Spleen (tissue), 7 donors: ENCODE measurements at regions not wholly inside any gene's neighbourhood (a gene's known extent, or its start where the extent isn't known, plus 50 kb on each side); places are given as distances from the start of the nearest gene placed in this dataset.

Experiments
- CTCF ChIP-seq, 11 experiments: fragments of 200-600 bp in 7 of 11; fragments of 450-650 bp in 4 of 11; sonication (generic) in 4 of 11; IDR thresholded peaks in 8 of 11; conservative IDR thresholded peaks in 3 of 11; 1 replicate in 7 of 11; 2 replicates in 4 of 11; pipeline versions ENCODE4 v1.4.0 to v1.8.0; 2016 to 2021; ENCODE audit warnings: antibody characterized with exemption in 11 of 11, inconsistent platforms in 4 of 11, mild to moderate bottlenecking in 1 of 11
- POLR2A ChIP-seq, 3 donors: fragments of 450-650 bp; IDR thresholded peaks; one replicate each; pipeline ENCODE4 v1.5.1; 2017; ENCODE audit warnings: antibody characterized with exemption in 3 of 3, mild to moderate bottlenecking in 1 of 3
- POLR2AphosphoS5 ChIP-seq, 3 donors: sonication (generic); formaldehyde crosslinking; IDR thresholded peaks; one replicate each; pipeline ENCODE4 v1.5.1; 2017; ENCODE audit warnings: antibody characterized with exemption in 3 of 3
- donor health status: DM: no; HTN: no; CAD: no; lungs with moderate emphysema.
- donor health status: DM: no; HTN: no; CAD: no.
- donor health status: DM: no; HTN: no; CAD: no.

DNA sequence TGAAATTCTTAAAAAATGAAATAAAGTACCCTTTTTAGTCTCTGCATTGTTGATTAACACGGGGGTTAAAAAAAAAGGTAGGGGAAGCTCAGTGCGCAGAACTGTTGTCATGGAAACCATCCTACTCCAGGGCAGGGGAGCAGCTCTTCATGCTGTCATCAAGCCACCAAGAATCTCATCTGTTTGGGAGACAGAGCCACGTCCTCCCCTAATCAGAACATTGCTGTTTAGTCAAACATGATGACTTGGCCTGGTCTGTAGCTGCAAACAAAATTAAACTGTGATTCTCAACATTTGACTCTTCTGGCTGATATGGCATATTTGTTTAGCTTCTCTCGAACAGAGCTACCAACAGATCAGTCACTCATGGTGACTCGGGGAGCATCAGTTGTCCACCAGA, 254.4 kb upstream of the KLF14 start:
- TF ChIP-seq POLR2A (IDR thresholded peaks at IDR 0.05) (no peak), CTCF (IDR thresholded peaks at IDR 0.05 in 8 of 11, conservative IDR thresholded peaks at IDR 0.05 in 3 of 11) (no peak), POLR2AphosphoS5 (IDR thresholded peaks at IDR 0.05) (no peak)
